Upper lobe of right lung (tissue), 1 donor: ENCODE measurements at regions not wholly inside any gene's neighbourhood (a gene's known extent, or its start where the extent isn't known, plus 50 kb on each side); places are given as distances from the start of the nearest gene placed in this dataset.
"Not testable (repeated sequence)": the region's sequence is repeated elsewhere in the genome, so short reads cannot be mapped to it uniquely, and the experiment has no call there.

Source experiments
- ATAC-seq: fragments of 200-7000 bp; cut with Tn5 transposase; one replicate; pipeline ENCODE4 v1.9.1; 2020; ENCODE audit warnings: mild to moderate bottlenecking, moderate library complexity
- DNase-seq: peaks from one replicate; pipeline ENCODE4 v3.0.0-alpha.2; 2020
- H3K27ac ChIP-seq: fragments of 200-600 bp; one replicate; pipeline ENCODE4 v1.8.0; 2022
- H3K27me3 ChIP-seq: fragments of 200-600 bp; one replicate; pipeline ENCODE4 v1.8.0; 2022; ENCODE audit warnings: mild to moderate bottlenecking
- H3K36me3 ChIP-seq: fragments of 200-600 bp; one replicate; pipeline ENCODE4 v1.8.0; 2022
- H3K4me1 ChIP-seq: fragments of 200-600 bp; one replicate; pipeline ENCODE4 v1.8.0; 2022
- H3K4me3 ChIP-seq: fragments of 200-600 bp; one replicate; pipeline ENCODE4 v1.8.0; 2022; ENCODE audit warnings: mild to moderate bottlenecking
- H3K9me3 ChIP-seq: fragments of 200-600 bp; one replicate; pipeline ENCODE4 v1.8.0; 2022
- intact Hi-C: fragments of 100-400 bp; cut with DNase I; formaldehyde crosslinking; loops from one replicate; pipeline ENCODE4 v1.11.0; 2022
- TF ChIP-seq, protein P1 (sequence below): fragments of 200-600 bp; IDR thresholded peaks from one replicate; pipeline ENCODE4 v1.8.0; 2022; ENCODE audit warnings: antibody characterized with exemption
- donor health status: DM: no; HTN: yes; CAD: no; lungs with severe emphysema.

GRCh38 chr1:109846846-109847245 lies 63.8 kb upstream of the CSF1 start:
- no peak overlapping the region for H3K4me3 ChIP-seq
- intact Hi-C loops: no loop called here
- DNase-seq (no peak), ATAC-seq (no peak)
- TF ChIP-seq, protein P1, sequence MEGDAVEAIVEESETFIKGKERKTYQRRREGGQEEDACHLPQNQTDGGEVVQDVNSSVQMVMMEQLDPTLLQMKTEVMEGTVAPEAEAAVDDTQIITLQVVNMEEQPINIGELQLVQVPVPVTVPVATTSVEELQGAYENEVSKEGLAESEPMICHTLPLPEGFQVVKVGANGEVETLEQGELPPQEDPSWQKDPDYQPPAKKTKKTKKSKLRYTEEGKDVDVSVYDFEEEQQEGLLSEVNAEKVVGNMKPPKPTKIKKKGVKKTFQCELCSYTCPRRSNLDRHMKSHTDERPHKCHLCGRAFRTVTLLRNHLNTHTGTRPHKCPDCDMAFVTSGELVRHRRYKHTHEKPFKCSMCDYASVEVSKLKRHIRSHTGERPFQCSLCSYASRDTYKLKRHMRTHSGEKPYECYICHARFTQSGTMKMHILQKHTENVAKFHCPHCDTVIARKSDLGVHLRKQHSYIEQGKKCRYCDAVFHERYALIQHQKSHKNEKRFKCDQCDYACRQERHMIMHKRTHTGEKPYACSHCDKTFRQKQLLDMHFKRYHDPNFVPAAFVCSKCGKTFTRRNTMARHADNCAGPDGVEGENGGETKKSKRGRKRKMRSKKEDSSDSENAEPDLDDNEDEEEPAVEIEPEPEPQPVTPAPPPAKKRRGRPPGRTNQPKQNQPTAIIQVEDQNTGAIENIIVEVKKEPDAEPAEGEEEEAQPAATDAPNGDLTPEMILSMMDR: no peak
- H3K27me3 ChIP-seq: no peaks in the 10 kb centered on the region
- no peaks in the 10 kb centered on the region for H3K9me3 ChIP-seq
- no peaks in the 10 kb centered on the region for H3K4me1 ChIP-seq
- H3K27ac ChIP-seq: no peak overlapping the region
- no peaks in the 10 kb centered on the region for H3K36me3 ChIP-seq

DNA sequence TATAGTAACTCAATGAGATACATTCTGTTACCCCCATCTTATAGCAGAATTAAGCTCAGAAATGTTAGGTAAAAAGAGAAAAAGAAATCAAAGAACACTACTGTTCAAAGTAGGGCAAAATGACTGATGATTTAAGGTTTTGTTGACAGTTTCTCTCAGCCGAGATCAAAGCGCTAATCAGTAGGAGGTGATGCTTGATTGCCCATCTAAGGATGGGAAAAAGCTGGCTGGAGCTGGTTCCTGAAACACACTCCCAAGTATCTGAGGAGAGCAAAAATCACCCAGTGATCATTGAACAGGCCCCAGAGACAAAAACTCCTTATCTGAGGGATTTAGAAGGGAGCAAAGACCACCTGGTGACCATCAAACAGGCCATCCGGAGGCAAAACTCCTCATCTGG lies 64.5 kb upstream of the CSF1 start:
- no peaks in the 10 kb centered on the region for H3K36me3 ChIP-seq
- H3K27me3 ChIP-seq: no peaks in the 10 kb centered on the region
- intact Hi-C loops: no loop called here
- H3K27ac ChIP-seq: no peak overlapping the region
- no peak for DNase-seq
- TF ChIP-seq, protein P1: no peak
- H3K9me3 ChIP-seq: no peaks in the 10 kb centered on the region
- no peak overlapping the region for H3K4me3 ChIP-seq
- H3K4me1 ChIP-seq: no peaks in the 10 kb centered on the region
- no peak for ATAC-seq

GRCh38 chr1:109845658-109846057 lies 65.0 kb upstream of the CSF1 start:
- intact Hi-C loops: no loop called here
- no peak for ATAC-seq
- TF ChIP-seq, protein P1: no peak
- Histone ChIP-seq H3K9me3 (no peaks in the 10 kb centered on the region), H3K4me3 (no peak overlapping the region), H3K36me3 (no peaks in the 10 kb centered on the region), H3K27ac (no peak overlapping the region), H3K27me3 (no peaks in the 10 kb centered on the region), H3K4me1 (no peaks in the 10 kb centered on the region)
- DNase-seq: no peak

GRCh38 chr1:109844609-109845008 lies 66.0 kb upstream of the CSF1 start:
- Histone ChIP-seq H3K9me3 (no peaks in the 10 kb centered on the region), H3K27me3 (no peaks in the 10 kb centered on the region), H3K36me3 (no peaks in the 10 kb centered on the region), H3K4me1 (no peaks in the 10 kb centered on the region), H3K27ac (no peak overlapping the region), H3K4me3 (no peak overlapping the region)
- TF ChIP-seq, protein P1: no peak
- no peak for DNase-seq
- intact Hi-C loops: no loop called here
- ATAC-seq: no peak

DNA sequence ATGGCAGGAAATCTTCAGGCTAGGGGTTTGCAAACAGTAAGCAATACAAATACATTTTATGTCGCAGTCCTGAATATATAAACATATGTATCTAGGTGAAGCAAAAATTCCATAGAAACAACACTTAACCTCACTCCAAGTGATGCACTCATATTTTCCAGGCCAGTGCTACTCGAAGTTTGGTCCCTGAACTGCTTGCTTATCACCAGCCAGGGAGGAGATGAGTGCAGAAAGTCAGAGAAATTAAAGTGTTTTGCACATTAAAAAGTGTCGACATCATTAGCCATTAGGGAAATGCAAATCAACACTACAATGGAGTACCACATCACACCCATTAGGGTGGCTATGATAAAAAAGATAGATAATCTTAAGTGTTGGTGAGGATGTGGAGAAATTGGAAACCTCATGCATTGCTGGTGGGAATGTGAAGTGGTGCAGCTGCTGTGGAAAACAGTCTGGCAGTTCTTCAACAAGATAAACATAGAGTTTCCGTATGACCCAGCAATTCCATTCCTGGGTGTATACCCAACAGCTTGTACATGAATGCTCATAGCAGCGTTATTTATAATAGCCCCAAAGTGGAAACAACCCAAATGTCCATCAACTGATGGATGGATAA lies 70.5 kb upstream of the CSF1 start:
- no peaks in the 10 kb centered on the region for H3K4me1 ChIP-seq
- intact Hi-C loops: no loop called here
- DNase-seq: no peak

GRCh38 chr1:109839276-109839675 lies 71.4 kb upstream of the CSF1 start:
- intact Hi-C loops, H3K4me1 ChIP-seq: not testable (repeated sequence)

More for the DNA sequence above, 70.5 kb upstream of the CSF1 start:
- no peak overlapping the region for H3K4me3 ChIP-seq
- TF ChIP-seq, protein P1: no peak
- no peak overlapping the region for H3K27ac ChIP-seq
- no peaks in the 10 kb centered on the region for H3K36me3 ChIP-seq
- H3K27me3 ChIP-seq: no peaks in the 10 kb centered on the region
- no peak for ATAC-seq
- H3K9me3 ChIP-seq: no peaks in the 10 kb centered on the region

More at GRCh38 chr1:109839276-109839675, 71.4 kb upstream of the CSF1 start:
- not testable (repeated sequence) for DNase-seq, H3K36me3 ChIP-seq, H3K9me3 ChIP-seq, H3K4me3 ChIP-seq, H3K27me3 ChIP-seq, ATAC-seq, H3K27ac ChIP-seq
